HG02884 (cell line): ENCODE measurements at regions not wholly inside any gene's neighbourhood (a gene's known extent, or its start where the extent isn't known, plus 50 kb on each side); places are given as distances from the start of the nearest gene placed in this dataset.

ENCODE experiments used
- ATAC-seq: cut with Tn5 transposase; IDR thresholded peaks from one replicate; pipeline ENCODE4 v1.9.1; 2021; ENCODE audit warnings: mild to moderate bottlenecking, moderate library complexity; ENCODE audit not compliant: unreplicated experiment

- ATAC-seq, result no peak
These were observed 193.2 kb downstream of the TM2D1 start for GRCh38 chr1:61531716-61532115.

- no peak for ATAC-seq
These were observed 200.9 kb downstream of the TM2D1 start for GRCh38 chr1:61523893-61524605.

- no peak for ATAC-seq
These were observed 201.7 kb downstream of the TM2D1 start for GRCh38 chr1:61523229-61523628.

- no peak for ATAC-seq
These were observed 204.5 kb downstream of the TM2D1 start for GRCh38 chr1:61520401-61520800.

GRCh38 chr1:61519631-61520030 lies 205.3 kb downstream of the TM2D1 start:
- no peak for ATAC-seq

GRCh38 chr1:61518670-61519400 lies 206.1 kb downstream of the TM2D1 start:
- peak; percentile 63 for ATAC-seq

GRCh38 chr1:61517345-61517744 lies 207.6 kb downstream of the TM2D1 start:
- no peak for ATAC-seq

- ATAC-seq, result no peak
These were observed 209.8 kb downstream of the TM2D1 start for GRCh38 chr1:61515096-61515495.
